Dendritic cell treated with granulocyte-macrophage colony-stimulating factor and Interleukin-4, amounts not matched to agents 40 ng/mL and 50 ng/mL, for 4 days (primary cell): ENCODE measurements at regions not wholly inside any gene's neighbourhood (a gene's known extent, or its start where the extent isn't known, plus 50 kb on each side); places are given as distances from the start of the nearest gene placed in this dataset.
"Not testable (repeated sequence)": the region's sequence is repeated elsewhere in the genome, so short reads cannot be mapped to it uniquely, and the experiment has no call there.

Experiments used
- H3K27ac Mint-ChIP-seq: one replicate; pipeline ENCODE4 v1.8.0; 2022; ENCODE audit warnings: mild to moderate bottlenecking, mixed read lengths
- H3K27me3 Mint-ChIP-seq: one replicate; pipeline ENCODE4 v1.8.0; 2022; ENCODE audit warnings: mild to moderate bottlenecking, mixed read lengths
- H3K36me3 Mint-ChIP-seq: one replicate; pipeline ENCODE4 v1.8.0; 2022; ENCODE audit warnings: low read depth, mixed read lengths
- H3K4me1 Mint-ChIP-seq: one replicate; pipeline ENCODE4 v1.8.0; 2022; ENCODE audit warnings: low read depth, mixed read lengths
- H3K4me3 Mint-ChIP-seq: one replicate; pipeline ENCODE4 v1.8.0; 2022; ENCODE audit warnings: mild to moderate bottlenecking, moderate library complexity, mixed read lengths
- H3K9me3 Mint-ChIP-seq: one replicate; pipeline ENCODE4 v1.8.0; 2022; ENCODE audit warnings: mixed read lengths
- intact Hi-C: fragments of 100-400 bp; cut with micrococcal nuclease; formaldehyde crosslinking; loops from one replicate; pipeline ENCODE4 v1.15.0; 2022

GRCh38 chr20:55937283-55937682 lies 68.0 kb downstream of the CBLN4 start:
- Mint-ChIP-seq H3K36me3 (no peaks in the 10 kb centered on the region), H3K9me3 (peaks cover 12% of the 10 kb centered on the region), H3K27ac (no peak overlapping the region), H3K27me3 (no peaks in the 10 kb centered on the region), H3K4me3 (no peak overlapping the region), H3K4me1 (no peaks in the 10 kb centered on the region)
- intact Hi-C loops: no loop called here

GRCh38 chr20:55936209-55936595 lies 69.1 kb downstream of the CBLN4 start:
- intact Hi-C loops: no loop called here
- Mint-ChIP-seq H3K27me3 (no peaks in the 10 kb centered on the region), H3K4me3 (no peak overlapping the region), H3K9me3 (peaks cover 7% of the 10 kb centered on the region), H3K27ac (no peak overlapping the region), H3K36me3 (no peaks in the 10 kb centered on the region), H3K4me1 (no peaks in the 10 kb centered on the region)

GRCh38 chr20:55935448-55936208 lies 69.7 kb downstream of the CBLN4 start:
- peaks cover 1% of the 10 kb centered on the region for H3K9me3 Mint-ChIP-seq
- intact Hi-C loops: no loop called here
- H3K27me3 Mint-ChIP-seq: no peaks in the 10 kb centered on the region
- no peaks in the 10 kb centered on the region for H3K4me1 Mint-ChIP-seq
- no peaks in the 10 kb centered on the region for H3K36me3 Mint-ChIP-seq
- H3K27ac Mint-ChIP-seq: no peak overlapping the region
- H3K4me3 Mint-ChIP-seq: no peak overlapping the region

GRCh38 chr20:55934146-55934545 lies 71.2 kb downstream of the CBLN4 start:
- H3K36me3 Mint-ChIP-seq: no peaks in the 10 kb centered on the region
- no peaks in the 10 kb centered on the region for H3K4me1 Mint-ChIP-seq
- H3K27ac Mint-ChIP-seq: no peak overlapping the region
- no peak overlapping the region for H3K4me3 Mint-ChIP-seq
- H3K27me3 Mint-ChIP-seq: no peaks in the 10 kb centered on the region
- intact Hi-C loops: no loop called here
- H3K9me3 Mint-ChIP-seq: no peaks in the 10 kb centered on the region

GRCh38 chr20:55930876-55931275 lies 74.4 kb downstream of the CBLN4 start:
- intact Hi-C loops, H3K36me3 Mint-ChIP-seq, H3K27ac Mint-ChIP-seq, H3K27me3 Mint-ChIP-seq, H3K4me3 Mint-ChIP-seq, H3K9me3 Mint-ChIP-seq, H3K4me1 Mint-ChIP-seq: not testable (repeated sequence)

- no peaks in the 10 kb centered on the region for H3K36me3 Mint-ChIP-seq
- no peak overlapping the region for H3K4me3 Mint-ChIP-seq
- H3K27me3 Mint-ChIP-seq: no peaks in the 10 kb centered on the region
- no peaks in the 10 kb centered on the region for H3K9me3 Mint-ChIP-seq
- H3K27ac Mint-ChIP-seq: no peak overlapping the region
- intact Hi-C loops: no loop called here
- no peaks in the 10 kb centered on the region for H3K4me1 Mint-ChIP-seq
Measured at GRCh38 chr20:55928266-55928665, 77.1 kb downstream of the CBLN4 start.

- Mint-ChIP-seq H3K27ac (no peak overlapping the region), H3K36me3 (no peaks in the 10 kb centered on the region), H3K4me3 (no peak overlapping the region), H3K9me3 (peaks cover 13% of the 10 kb centered on the region), H3K27me3 (no peaks in the 10 kb centered on the region), H3K4me1 (no peaks in the 10 kb centered on the region)
- intact Hi-C loops: no loop called here
Measured at GRCh38 chr20:55919956-55920355, 85.4 kb downstream of the CBLN4 start.

GRCh38 chr20:55919319-55919718 lies 86.0 kb downstream of the CBLN4 start:
- no peaks in the 10 kb centered on the region for H3K27me3 Mint-ChIP-seq
- no peaks in the 10 kb centered on the region for H3K4me1 Mint-ChIP-seq
- intact Hi-C loops: no loop called here
- no peak overlapping the region for H3K27ac Mint-ChIP-seq
- H3K9me3 Mint-ChIP-seq: peaks cover 13% of the 10 kb centered on the region
- no peaks in the 10 kb centered on the region for H3K36me3 Mint-ChIP-seq
- H3K4me3 Mint-ChIP-seq: no peak overlapping the region

GRCh38 chr20:55918471-55918870 lies 86.8 kb downstream of the CBLN4 start:
- Mint-ChIP-seq H3K9me3 (peaks cover 20% of the 10 kb centered on the region), H3K4me3 (no peak overlapping the region), H3K36me3 (no peaks in the 10 kb centered on the region), H3K27me3 (no peaks in the 10 kb centered on the region), H3K27ac (no peak overlapping the region), H3K4me1 (no peaks in the 10 kb centered on the region)
- intact Hi-C loops: no loop called here

- intact Hi-C loops: no loop called here
Measured at GRCh38 chr20:55893031-55893430, 112.3 kb downstream of the CBLN4 start.

GRCh38 chr20:55888685-55889084 lies 116.6 kb downstream of the CBLN4 start:
- Mint-ChIP-seq H3K36me3 (no peaks in the 10 kb centered on the region), H3K4me1 (no peaks in the 10 kb centered on the region), H3K27me3 (no peaks in the 10 kb centered on the region), H3K4me3 (no peak overlapping the region), H3K9me3 (peaks cover 9% of the 10 kb centered on the region), H3K27ac (no peak overlapping the region)
- intact Hi-C loops: no loop called here

More at GRCh38 chr20:55893031-55893430, 112.3 kb downstream of the CBLN4 start:
- Mint-ChIP-seq H3K27ac (no peak overlapping the region), H3K4me1 (no peaks in the 10 kb centered on the region), H3K27me3 (no peaks in the 10 kb centered on the region), H3K4me3 (no peak overlapping the region), H3K36me3 (no peaks in the 10 kb centered on the region), H3K9me3 (peaks cover 9% of the 10 kb centered on the region)

GRCh38 chr20:55882910-55883309 lies 122.4 kb downstream of the CBLN4 start:
- Mint-ChIP-seq H3K27ac (no peak overlapping the region), H3K9me3 (peaks cover 9% of the 10 kb centered on the region), H3K4me1 (no peaks in the 10 kb centered on the region), H3K27me3 (no peaks in the 10 kb centered on the region), H3K4me3 (no peak overlapping the region), H3K36me3 (no peaks in the 10 kb centered on the region)
- intact Hi-C loops: no loop called here

- Mint-ChIP-seq H3K27me3 (no peaks in the 10 kb centered on the region), H3K9me3 (peaks cover 9% of the 10 kb centered on the region), H3K4me3 (no peak overlapping the region), H3K4me1 (no peaks in the 10 kb centered on the region), H3K27ac (no peak overlapping the region), H3K36me3 (no peaks in the 10 kb centered on the region)
- intact Hi-C loops: no loop called here
Measured at GRCh38 chr20:55882286-55882685, 123.0 kb downstream of the CBLN4 start.

- Mint-ChIP-seq H3K27ac (no peak overlapping the region), H3K27me3 (no peaks in the 10 kb centered on the region), H3K4me3 (no peak overlapping the region), H3K4me1 (no peaks in the 10 kb centered on the region), H3K9me3 (peaks cover 9% of the 10 kb centered on the region), H3K36me3 (no peaks in the 10 kb centered on the region)
- intact Hi-C loops: no loop called here
Measured at GRCh38 chr20:55881204-55881603, 124.1 kb downstream of the CBLN4 start.

GRCh38 chr20:55880361-55880760 lies 125.0 kb downstream of the CBLN4 start:
- Mint-ChIP-seq H3K36me3 (no peaks in the 10 kb centered on the region), H3K27me3 (no peaks in the 10 kb centered on the region), H3K4me3 (no peak overlapping the region), H3K9me3 (peaks cover 9% of the 10 kb centered on the region), H3K4me1 (no peaks in the 10 kb centered on the region), H3K27ac (no peak overlapping the region)
- intact Hi-C loops: no loop called here
